ENCODE measurements at regions not wholly inside any gene's neighbourhood (a gene's known extent, or its start where the extent isn't known, plus 50 kb on each side); places are given as distances from the start of the nearest gene placed in this dataset.

GRCh38 chr15:35783203-35783602, 237.2 kb upstream of the DPH6 start (continued):
- TF ChIP-seq GABPA (IDR thresholded peaks at IDR 0.05; ENCODE audit: low read depth, low read length): no peak
- TF ChIP-seq GABPA (CRISPR knock-in tag; IDR thresholded peaks at IDR 0.05; ENCODE audit: low read depth): no peak
- no peak for TF ChIP-seq ZBTB40 (IDR thresholded peaks at IDR 0.05)
- TF ChIP-seq ZBTB40 (CRISPR knock-in tag; IDR thresholded peaks at IDR 0.05): no peak
- no peak for TF ChIP-seq ZNF724P (CRISPR knock-in tag; IDR thresholded peaks at IDR 0.05; ENCODE audit: borderline replicate concordance)
- no peak for TF ChIP-seq BRF2 (CRISPR knock-in tag; IDR thresholded peaks at IDR 0.05)
- no peak for TF ChIP-seq RNF219 (CRISPR knock-in tag; IDR thresholded peaks at IDR 0.05)
- no peak for TF ChIP-seq ZNF567 (CRISPR knock-in tag; IDR thresholded peaks at IDR 0.05; ENCODE audit: borderline replicate concordance)
- no peak for TF ChIP-seq KMT2B (CRISPR knock-in tag; IDR thresholded peaks at IDR 0.05)
- no peak for TF ChIP-seq ZNF563 (CRISPR knock-in tag; IDR thresholded peaks at IDR 0.05)
- TF ChIP-seq ZNF143 (CRISPR knock-in tag; IDR thresholded peaks at IDR 0.05): no peak
- TF ChIP-seq MED8 (CRISPR knock-in tag; IDR thresholded peaks at IDR 0.05; ENCODE audit: insufficient replicate concordance): no peak
- TF ChIP-seq HDAC6 (IDR thresholded peaks at IDR 0.05; ENCODE audit: low read depth, low read length): no peak

Data from HepG2 (cell line).